IMR-90 (cell line): ENCODE measurements at regions not wholly inside any gene's neighbourhood (a gene's known extent, or its start where the extent isn't known, plus 50 kb on each side); places are given as distances from the start of the nearest gene placed in this dataset.

Source experiments
- ATAC-seq: fragments of 200-7000 bp; cut with Tn5 transposase; 2 replicates; pipeline ENCODE4 v1.9.1; 2020; ENCODE audit warnings: low read depth, mild to moderate bottlenecking, moderate library complexity
- BruUV-seq: library from RNA; stranded (reverse); fragments of 400-500 nt; replicated peaks from 2 replicates; lab custom pipeline; 2021; lab: Mats Ljungman, UMichigan
- CTCF ChIA-PET: fragments of 300-600 bp; formaldehyde crosslinking; extraction: SDS; loops from one replicate; lab custom pipeline; 2021; ENCODE audit warnings: antibody characterized with exemption; lab: Yijun Ruan, JAX
- POLR2A ChIA-PET: fragments of 300-600 bp; sonication (Branson Sonifier 250); formaldehyde crosslinking; loops from one replicate; lab custom pipeline; 2022; ENCODE audit warnings: antibody characterized with exemption; ENCODE audit not compliant: unreplicated experiment; lab: Charles Lee
- DNase-seq: peaks from one replicate; pipeline ENCODE4 v3.0.0; 2013
- H2AFZ ChIP-seq: replicated peaks from 2 replicates; pipeline ENCODE3; 2013; ENCODE audit warnings: low read length, mild to moderate bottlenecking; ENCODE audit not compliant: poor library complexity
- H2AK5ac ChIP-seq: 2 replicates; pipeline ENCODE4 v1.6.1; 2013; ENCODE audit warnings: low read depth, low read length, inconsistent platforms
- H2AK9ac ChIP-seq: replicated peaks from 2 replicates; pipeline ENCODE3; 2013; ENCODE audit warnings: mild to moderate bottlenecking, low read depth, low read length, moderate library complexity; ENCODE audit not compliant: poor library complexity
- H2BK120ac ChIP-seq: 2 replicates; pipeline ENCODE4 v1.6.1; 2013; ENCODE audit warnings: low read depth, low read length, inconsistent platforms
- H2BK15ac ChIP-seq: 3 replicates; pipeline ENCODE4 v1.6.1; 2013; ENCODE audit warnings: low read depth, low read length, inconsistent platforms
- H2BK20ac ChIP-seq: 2 replicates; pipeline ENCODE4 v1.6.1; 2013; ENCODE audit warnings: low read depth, mild to moderate bottlenecking, inconsistent platforms, low read length, moderate library complexity
- H2BK5ac ChIP-seq: 2 replicates; pipeline ENCODE4 v1.6.1; 2013; ENCODE audit warnings: mild to moderate bottlenecking, low read depth, low read length, inconsistent platforms; ENCODE audit not compliant: poor library complexity, severe bottlenecking
- H3K14ac ChIP-seq: replicated peaks from 2 replicates; pipeline ENCODE4 v1.6.1; 2013; ENCODE audit warnings: low read depth, low read length, inconsistent platforms
- H3K18ac ChIP-seq: 2 replicates; pipeline ENCODE4 v1.6.1; 2013; ENCODE audit warnings: low read depth, low read length, control low read depth
- H3K23ac ChIP-seq: 2 replicates; pipeline ENCODE4 v1.6.1; 2013; ENCODE audit warnings: low read depth, low read length, inconsistent platforms
- H3K27ac ChIP-seq: 2 replicates; pipeline ENCODE4 v1.5.1; 2013; ENCODE audit warnings: mild to moderate bottlenecking, control low read depth, low read length; ENCODE audit not compliant: insufficient read depth
- H3K27me3 ChIP-seq: 2 replicates; pipeline ENCODE4 v1.6.1; 2013; ENCODE audit warnings: low read length; ENCODE audit not compliant: control insufficient read depth, insufficient read depth
- H3K36me3 ChIP-seq: 2 replicates; pipeline ENCODE4 v1.6.1; 2013; ENCODE audit warnings: low read length, mixed read lengths; ENCODE audit not compliant: control insufficient read depth, insufficient read depth
- H3K4ac ChIP-seq: 2 replicates; pipeline ENCODE4 v1.6.1; 2013; ENCODE audit warnings: low read depth, low read length, inconsistent platforms
- H3K4me1 ChIP-seq: 2 replicates; pipeline ENCODE4 v1.6.1; 2013; ENCODE audit warnings: low read length, mixed read lengths; ENCODE audit not compliant: control insufficient read depth, insufficient read depth
- H3K4me2 ChIP-seq: 2 replicates; pipeline ENCODE4 v1.6.1; 2013; ENCODE audit warnings: low read depth, mild to moderate bottlenecking, control low read depth, low read length, moderate library complexity
- H3K4me3 ChIP-seq: 2 replicates; pipeline ENCODE4 v1.5.1; 2013; ENCODE audit warnings: low read depth, mild to moderate bottlenecking, control low read depth, low read length, moderate library complexity; ENCODE audit not compliant: insufficient read depth
- H3K56ac ChIP-seq: 2 replicates; pipeline ENCODE4 v1.6.1; 2013; ENCODE audit warnings: low read length, inconsistent platforms; ENCODE audit not compliant: insufficient read depth; ENCODE audit errors: extremely low read depth
- H3K79me1 ChIP-seq, 2 experiments: 2 replicates each; pipeline ENCODE4 v1.6.1; 2013; ENCODE audit warnings: low read length in 2 of 2, inconsistent platforms in 1 of 2, low read depth in 1 of 2
- H3K9ac ChIP-seq: 2 replicates; pipeline ENCODE4 v1.6.1; 2013; ENCODE audit warnings: low read depth, low read length, control low read depth
- H3K9me1 ChIP-seq: 2 replicates; pipeline ENCODE4 v1.6.1; 2013; ENCODE audit warnings: low read length, inconsistent platforms; ENCODE audit not compliant: insufficient read depth
- H3K9me3 ChIP-seq: 2 replicates; pipeline ENCODE4 v1.6.1; 2013; ENCODE audit warnings: low read length; ENCODE audit not compliant: control insufficient read depth, insufficient read depth
- H4K20me1 ChIP-seq: 2 replicates; pipeline ENCODE4 v1.6.1; 2013; ENCODE audit warnings: low read length, inconsistent platforms; ENCODE audit not compliant: insufficient read depth
- H4K5ac ChIP-seq: 2 replicates; pipeline ENCODE4 v1.6.1; 2013; ENCODE audit warnings: mild to moderate bottlenecking, low read depth, low read length, control low read depth
- H4K8ac ChIP-seq, 2 experiments: 2 replicates each; pipeline ENCODE4 v1.6.1; 2013; ENCODE audit warnings: low read depth in 2 of 2, low read length in 2 of 2, control low read depth in 1 of 2, inconsistent platforms in 1 of 2
- H4K91ac ChIP-seq: 2 replicates; pipeline ENCODE4 v1.6.1; 2013; ENCODE audit warnings: low read depth, low read length, inconsistent platforms; ENCODE audit not compliant: insufficient read depth
- BHLHE40 ChIP-seq: fragments of 150-350 bp; IDR thresholded peaks from 2 replicates; pipeline ENCODE4 v1.6.1; 2016; ENCODE audit warnings: mild to moderate bottlenecking, low read depth, low read length
- CEBPB ChIP-seq: IDR thresholded peaks from 2 replicates; pipeline ENCODE4 v1.6.1; 2012; ENCODE audit warnings: low read depth, low read length, improper control_type of control experiment
- CHD1 ChIP-seq: IDR thresholded peaks from 2 replicates; pipeline ENCODE4 v1.6.1; 2012; ENCODE audit warnings: low read depth, low read length, improper control_type of control experiment
- CTCF ChIP-seq: conservative IDR thresholded peaks from 2 replicates; pipeline ENCODE4 v1.5.1; 2012; ENCODE audit warnings: mild to moderate bottlenecking, low read depth, low read length, improper control_type of control experiment
- ELK1 ChIP-seq: fragments of 150-350 bp; IDR thresholded peaks from 2 replicates; pipeline ENCODE4 v1.6.1; 2016; ENCODE audit warnings: low read depth, mild to moderate bottlenecking, low read length, moderate library complexity, borderline replicate concordance
- FOS ChIP-seq: fragments of 150-350 bp; IDR thresholded peaks from 2 replicates; pipeline ENCODE4 v1.6.1; 2016; ENCODE audit warnings: low read depth, low read length
- MAFK ChIP-seq: IDR thresholded peaks from 2 replicates; pipeline ENCODE4 v1.6.1; 2012; ENCODE audit warnings: low read depth, low read length, improper control_type of control experiment
- MAZ ChIP-seq: IDR thresholded peaks from 2 replicates; pipeline ENCODE4 v1.6.1; 2012; ENCODE audit warnings: low read depth, mild to moderate bottlenecking, low read length, improper control_type of control experiment, moderate library complexity, borderline replicate concordance
- MXI1 ChIP-seq: IDR thresholded peaks from 2 replicates; pipeline ENCODE4 v1.6.1; 2012; ENCODE audit warnings: low read depth, mild to moderate bottlenecking, low read length, moderate library complexity, borderline replicate concordance
- NFE2L2 ChIP-seq: fragments of 150-350 bp; IDR thresholded peaks from 2 replicates; pipeline ENCODE4 v1.6.1; 2016; ENCODE audit warnings: low read depth, mild to moderate bottlenecking, low read length
- POLR2A ChIP-seq: IDR thresholded peaks from 2 replicates; pipeline ENCODE4 v1.6.1; 2012; ENCODE audit warnings: mild to moderate bottlenecking, low read depth, low read length
- RAD21 ChIP-seq: IDR thresholded peaks from 2 replicates; pipeline ENCODE4 v1.6.1; 2012; ENCODE audit warnings: low read length, improper control_type of control experiment
- RCOR1 ChIP-seq: IDR thresholded peaks from 2 replicates; pipeline ENCODE4 v1.6.1; 2012; ENCODE audit warnings: mild to moderate bottlenecking, low read length, improper control_type of control experiment; ENCODE audit not compliant: insufficient replicate concordance
- RFX5 ChIP-seq: IDR thresholded peaks from 2 replicates; pipeline ENCODE4 v1.8.0; 2012; ENCODE audit warnings: low read depth, mild to moderate bottlenecking, low read length, moderate library complexity
- SMC3 ChIP-seq: fragments of 150-350 bp; IDR thresholded peaks from 2 replicates; pipeline ENCODE4 v1.6.1; 2016; ENCODE audit warnings: low read depth, mild to moderate bottlenecking, antibody characterized with exemption, low read length, moderate library complexity
- USF2 ChIP-seq: fragments of 150-350 bp; IDR thresholded peaks from 2 replicates; pipeline ENCODE4 v1.6.1; 2017; ENCODE audit warnings: mild to moderate bottlenecking, antibody characterized with exemption, low read length, low read depth
- WGBS, 2 experiments: methylation state at CpG; one replicate each; pipeline versions ENCODE4 v1.1.5 to v1.1.7; 2013; ENCODE audit warnings: missing lambda C conversion rate in 2 of 2; ENCODE audit not compliant: insufficient read length in 1 of 2; ENCODE audit errors: extremely low coverage in 2 of 2; 5-methylcytosine and 5-hydroxymethylcytosine counted together
- dilution Hi-C: fragments of 300-500 bp; cut with HindIII; formaldehyde crosslinking; loops from one replicate; pipeline ENCODE4 v1.14.3; 2018; ENCODE audit warnings: low sequenced_read_pairs; ENCODE audit not compliant: unreplicated experiment
- in situ Hi-C: fragments of 300-500 bp; cut with MboI; formaldehyde crosslinking; loops from 3 replicates; pipeline ENCODE4 v1.14.3; 2019; ENCODE audit warnings: low sequenced_read_pairs, inconsistent platforms, mixed read lengths
- intact Hi-C: fragments of 100-400 bp; cut with micrococcal nuclease; formaldehyde crosslinking; loops from 2 replicates; pipeline ENCODE4 v1.10.0; 2022

GRCh38 chr14:39772627-39773026 lies 340.4 kb upstream of the FBXO33 start:
- in situ Hi-C loops (no loop called here), intact Hi-C loops (no loop called here)
- BruUV-seq: no TSS peak

More at GRCh38 chr14:39772627-39773026, 340.4 kb upstream of the FBXO33 start:
- H2AK5ac ChIP-seq: no peak overlapping the region
- no peak overlapping the region for H4K5ac ChIP-seq
- H3K56ac ChIP-seq: no peak overlapping the region
- ATAC-seq (no peak), DNase-seq (no peak)
- peaks cover 4% of the 10 kb centered on the region; the same call in 1 of the 2 replicates for H3K9me3 ChIP-seq
- CTCF ChIA-PET: no interaction called here
- dilution Hi-C loops: no loop called here
- no peak overlapping the region for H3K9ac ChIP-seq
- H3K79me1 ChIP-seq: no peaks in the 10 kb centered on the region
- H3K27ac ChIP-seq: no peak overlapping the region
- no peak overlapping the region for H3K4me2 ChIP-seq
- no peak overlapping the region for H2BK5ac ChIP-seq
- H4K91ac ChIP-seq: no peak overlapping the region
- no peak overlapping the region for H2BK20ac ChIP-seq
- POLR2A ChIA-PET: no interaction called here
- WGBS, 2 experiments: no CpG with 5 or more reads among the region's 1 CpG
- H3K36me3 ChIP-seq: no peaks in the 10 kb centered on the region
- H3K14ac ChIP-seq: no peak overlapping the region
- H2BK120ac ChIP-seq: no peak overlapping the region
- no peak overlapping the region for H3K23ac ChIP-seq
- H2AK9ac ChIP-seq: no peak overlapping the region
- H3K4ac ChIP-seq: no peak overlapping the region
- H3K18ac ChIP-seq: no peak overlapping the region
- no peak overlapping the region for H3K4me3 ChIP-seq
- no peak overlapping the region for H2AFZ ChIP-seq
- H3K27me3 ChIP-seq: no peaks in the 10 kb centered on the region
- H4K8ac ChIP-seq: no peak overlapping the region
- H3K4me1 ChIP-seq: no peaks in the 10 kb centered on the region
- H4K20me1 ChIP-seq: no peaks in the 10 kb centered on the region
- no peaks in the 10 kb centered on the region for H3K9me1 ChIP-seq
- TF ChIP-seq CHD1 (no peak), USF2 (no peak), RCOR1 (no peak), MAZ (no peak), ELK1 (no peak), MAFK (no peak), BHLHE40 (no peak), MXI1 (no peak), NFE2L2 (no peak), RAD21 (no peak), RFX5 (no peak), POLR2A (no peak), FOS (no peak), SMC3 (no peak), CEBPB (no peak), CTCF (no peak)
- H2BK15ac ChIP-seq: no peak overlapping the region
